ENCODE measurements at regions not wholly inside any gene's neighbourhood (a gene's known extent, or its start where the extent isn't known, plus 50 kb on each side); places are given as distances from the start of the nearest gene placed in this dataset.
"Not testable (repeated sequence)": the region's sequence is repeated elsewhere in the genome, so short reads cannot be mapped to it uniquely, and the experiment has no call there.

DNA sequence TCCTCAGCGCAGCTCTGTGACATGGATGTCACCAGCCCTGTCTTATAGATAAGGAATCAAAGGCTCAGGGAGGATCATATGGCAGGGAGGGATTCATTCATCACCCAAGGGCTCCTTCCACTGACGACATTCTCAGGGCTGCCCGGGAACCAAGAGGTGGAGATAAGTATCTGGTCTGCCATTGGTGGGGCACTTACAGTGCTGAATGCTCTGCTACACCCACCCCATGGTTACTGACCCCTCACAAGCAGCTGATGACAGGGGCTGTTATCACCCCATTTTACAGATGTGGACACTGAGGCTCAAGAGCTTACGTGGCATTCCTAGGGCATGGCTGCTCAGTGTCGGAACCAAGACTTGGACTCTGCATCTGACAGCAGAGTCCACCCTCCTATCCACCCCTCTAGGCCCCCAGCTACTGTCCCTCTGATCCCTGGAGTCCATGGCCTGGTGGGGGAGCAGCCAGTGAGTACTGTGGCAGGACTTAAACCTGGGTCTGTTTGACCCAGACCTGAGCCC lies 155.1 kb downstream of the PTPRU start:
- H3K4me3 ChIP-seq (ENCODE audit: low read depth, low read length): no peak overlapping the region

DNA sequence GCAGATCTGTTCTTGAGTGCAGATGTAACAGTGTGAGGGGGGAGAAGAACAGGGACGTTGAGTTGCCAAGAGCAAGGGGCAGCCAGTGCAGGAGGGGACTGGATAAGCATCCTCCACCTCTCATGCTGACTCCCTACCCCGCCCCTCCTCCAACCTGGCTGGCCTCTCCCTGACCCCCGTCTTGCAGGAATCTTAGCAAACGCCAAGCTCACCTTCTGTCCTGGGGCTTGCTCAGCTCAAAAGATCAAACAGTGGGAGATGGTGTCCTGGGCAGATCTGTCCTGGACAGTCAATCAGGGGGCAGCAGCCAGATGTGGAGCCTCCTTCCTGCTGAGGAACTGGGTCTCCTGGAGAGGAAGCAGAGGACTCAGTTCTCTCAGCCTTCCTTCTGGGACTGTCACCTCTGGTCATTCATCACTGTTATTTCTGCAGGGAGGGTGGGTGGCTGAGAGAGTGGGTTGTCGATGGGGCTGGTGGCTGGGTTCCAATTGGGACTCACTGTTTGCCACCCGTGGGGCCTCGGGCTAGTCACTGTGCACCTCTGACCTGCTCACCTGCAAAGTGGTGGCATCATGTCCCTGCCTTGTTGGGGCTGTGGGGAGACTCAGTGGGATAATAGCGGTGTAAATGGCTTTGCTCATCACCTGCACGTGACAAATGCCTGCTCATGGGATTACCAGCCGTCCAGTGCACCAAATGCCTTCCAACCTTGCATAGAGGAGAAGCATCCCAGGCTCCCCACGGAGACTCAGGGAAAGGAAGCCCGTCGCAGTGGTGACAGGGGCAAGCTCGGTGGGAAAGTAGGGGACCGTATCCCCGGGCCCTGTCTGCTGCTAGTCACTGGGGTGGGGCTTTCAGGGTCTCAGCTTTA lies 154.4 kb downstream of the PTPRU start:
- no peak overlapping the region for H3K4me3 ChIP-seq (ENCODE audit: low read depth, low read length)
- TF ChIP-seq CTCF (IDR thresholded peaks at IDR 0.05; ENCODE audit: borderline replicate concordance, insufficient read depth, low read depth, low read length): no peak

More for the DNA sequence above, 155.1 kb downstream of the PTPRU start:
- TF ChIP-seq CTCF (IDR thresholded peaks at IDR 0.05; ENCODE audit: borderline replicate concordance, insufficient read depth, low read depth, low read length): no peak

DNA sequence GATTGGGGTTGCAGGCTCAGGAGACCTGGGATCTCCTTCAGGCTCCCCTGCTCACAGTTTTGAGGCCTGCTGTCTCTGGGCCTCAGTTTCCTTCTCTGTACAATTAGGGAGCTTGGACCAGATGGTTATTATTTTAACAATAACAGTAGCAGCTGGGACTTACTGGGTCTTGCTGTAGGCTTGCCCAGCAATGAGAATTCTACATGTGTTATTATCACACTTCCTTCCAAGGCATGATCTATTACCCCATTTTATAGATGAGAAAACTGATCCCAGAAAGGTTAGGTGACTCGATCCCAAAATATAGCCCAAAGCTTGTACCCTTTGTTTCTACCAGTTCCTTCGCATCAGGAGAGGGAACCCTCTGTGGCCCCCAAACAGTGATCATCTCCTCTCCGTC lies 153.8 kb downstream of the PTPRU start:
- no peak for TF ChIP-seq CTCF (IDR thresholded peaks at IDR 0.05; ENCODE audit: borderline replicate concordance, insufficient read depth, low read depth, low read length)
- no peak overlapping the region for H3K4me3 ChIP-seq (ENCODE audit: low read depth, low read length)

DNA sequence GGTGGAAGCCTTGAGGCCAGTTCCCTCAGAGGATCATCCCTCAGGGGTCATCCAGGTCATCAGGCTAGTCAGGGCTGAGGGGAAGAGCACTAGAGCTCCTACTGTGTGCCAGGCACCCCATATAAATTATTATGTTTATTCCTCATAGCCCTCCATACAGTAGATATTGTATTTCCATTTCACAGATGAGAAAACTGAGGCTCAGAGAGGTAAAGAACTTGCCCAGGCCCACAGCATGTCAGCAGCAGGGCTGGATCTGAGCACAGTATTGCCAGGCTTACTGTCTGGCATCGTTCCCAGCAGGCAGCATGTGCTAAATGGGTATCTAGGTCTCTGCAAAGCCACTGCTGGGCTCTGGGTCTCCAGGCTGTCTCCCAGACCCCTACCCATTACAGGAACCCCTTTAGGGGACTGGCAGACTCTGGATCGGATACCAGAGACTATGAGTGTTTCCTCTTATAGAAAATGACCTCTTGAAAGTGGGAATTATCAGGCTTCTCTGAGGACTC lies 153.3 kb downstream of the PTPRU start:
- no peak for TF ChIP-seq CTCF (IDR thresholded peaks at IDR 0.05; ENCODE audit: borderline replicate concordance, insufficient read depth, low read depth, low read length)
- no peak overlapping the region for H3K4me3 ChIP-seq (ENCODE audit: low read depth, low read length)

- TF ChIP-seq CTCF (IDR thresholded peaks at IDR 0.05; ENCODE audit: borderline replicate concordance, insufficient read depth, low read depth, low read length): no peak
- no peak overlapping the region for H3K4me3 ChIP-seq (ENCODE audit: low read depth, low read length)
These were observed 152.6 kb downstream of the PTPRU start for GRCh38 chr1:29388884-29389283.

GRCh38 chr1:29388170-29388569 lies 151.8 kb downstream of the PTPRU start:
- H3K4me3 ChIP-seq (ENCODE audit: low read depth, low read length): no peak overlapping the region
- TF ChIP-seq CTCF (IDR thresholded peaks at IDR 0.05; ENCODE audit: borderline replicate concordance, insufficient read depth, low read depth, low read length): no peak

DNA sequence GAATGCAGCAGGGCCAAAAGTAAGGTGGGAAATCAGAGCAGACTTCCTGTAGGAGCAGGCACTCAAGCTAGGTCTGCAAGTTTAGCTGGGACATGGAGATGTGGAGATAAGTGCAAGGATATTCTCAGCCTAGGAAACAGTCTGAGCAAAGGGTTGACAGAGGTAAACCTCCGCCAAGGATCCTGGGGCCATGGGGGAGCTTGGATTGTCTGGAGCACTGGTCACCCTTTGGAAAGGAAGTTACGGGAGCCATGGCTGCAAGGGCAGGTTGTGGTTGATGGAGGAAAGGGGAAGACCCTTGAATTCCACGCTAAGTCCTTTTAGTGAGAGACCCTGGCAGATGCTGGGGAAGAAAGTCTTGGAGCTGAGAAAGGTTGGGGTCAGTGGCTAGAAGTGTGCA lies 150.9 kb downstream of the PTPRU start:
- TF ChIP-seq CTCF (IDR thresholded peaks at IDR 0.05; ENCODE audit: borderline replicate concordance, insufficient read depth, low read depth, low read length): no peak
- H3K4me3 ChIP-seq (ENCODE audit: low read depth, low read length): no peak overlapping the region

DNA sequence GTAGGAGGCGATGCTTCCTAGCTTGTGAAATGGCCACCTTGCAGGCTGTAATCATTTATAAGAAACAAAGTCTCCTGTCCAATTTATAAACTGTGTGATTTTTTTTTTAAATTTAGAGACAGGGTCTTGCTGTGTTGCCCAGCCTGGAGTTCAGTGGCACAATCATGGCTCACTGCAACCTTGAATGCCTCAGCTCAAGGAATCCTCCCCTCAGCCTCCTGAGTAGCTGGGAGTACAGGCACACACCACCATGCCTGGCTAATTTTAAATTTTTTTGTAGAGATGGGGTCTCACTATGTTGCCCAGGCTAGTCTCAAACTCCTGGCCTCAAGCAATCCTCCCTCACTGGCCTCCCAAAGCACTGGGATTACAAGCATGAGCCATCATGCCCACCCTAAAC lies 150.1 kb downstream of the PTPRU start:
- H3K4me3 ChIP-seq (ENCODE audit: low read depth, low read length): not testable (repeated sequence)

All from GM12875 (cell line).